ENCODE measurements at regions not wholly inside any gene's neighbourhood (a gene's known extent, or its start where the extent isn't known, plus 50 kb on each side); places are given as distances from the start of the nearest gene placed in this dataset.

DNA sequence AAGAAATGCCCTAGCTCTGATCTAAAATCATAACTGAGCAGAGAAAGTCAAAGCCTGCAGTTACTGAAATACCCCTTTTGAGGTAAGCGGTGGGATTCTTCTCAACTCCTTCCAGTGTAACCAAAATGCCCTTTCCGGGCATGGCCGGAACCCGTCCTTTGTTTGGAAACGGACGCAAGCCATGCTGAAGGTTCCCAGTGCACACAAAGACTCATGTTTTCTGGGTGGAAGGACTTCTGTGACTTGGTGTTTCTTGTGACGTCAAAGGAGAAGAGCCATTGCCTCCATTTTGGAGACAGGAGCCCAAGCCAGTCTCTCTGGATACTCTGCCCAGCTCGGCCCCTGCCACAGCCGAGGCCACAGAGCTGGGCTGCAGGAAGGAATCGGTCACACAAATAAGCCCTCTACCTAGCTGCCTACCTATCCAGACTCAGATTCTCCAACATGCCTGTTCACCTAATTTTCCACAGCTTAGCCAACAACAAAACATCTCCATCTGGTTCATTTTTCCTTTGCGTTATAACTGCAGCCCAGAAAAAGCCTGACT is 182.8 kb downstream of the TBXT start:
- DNase-seq: no peak

DNA sequence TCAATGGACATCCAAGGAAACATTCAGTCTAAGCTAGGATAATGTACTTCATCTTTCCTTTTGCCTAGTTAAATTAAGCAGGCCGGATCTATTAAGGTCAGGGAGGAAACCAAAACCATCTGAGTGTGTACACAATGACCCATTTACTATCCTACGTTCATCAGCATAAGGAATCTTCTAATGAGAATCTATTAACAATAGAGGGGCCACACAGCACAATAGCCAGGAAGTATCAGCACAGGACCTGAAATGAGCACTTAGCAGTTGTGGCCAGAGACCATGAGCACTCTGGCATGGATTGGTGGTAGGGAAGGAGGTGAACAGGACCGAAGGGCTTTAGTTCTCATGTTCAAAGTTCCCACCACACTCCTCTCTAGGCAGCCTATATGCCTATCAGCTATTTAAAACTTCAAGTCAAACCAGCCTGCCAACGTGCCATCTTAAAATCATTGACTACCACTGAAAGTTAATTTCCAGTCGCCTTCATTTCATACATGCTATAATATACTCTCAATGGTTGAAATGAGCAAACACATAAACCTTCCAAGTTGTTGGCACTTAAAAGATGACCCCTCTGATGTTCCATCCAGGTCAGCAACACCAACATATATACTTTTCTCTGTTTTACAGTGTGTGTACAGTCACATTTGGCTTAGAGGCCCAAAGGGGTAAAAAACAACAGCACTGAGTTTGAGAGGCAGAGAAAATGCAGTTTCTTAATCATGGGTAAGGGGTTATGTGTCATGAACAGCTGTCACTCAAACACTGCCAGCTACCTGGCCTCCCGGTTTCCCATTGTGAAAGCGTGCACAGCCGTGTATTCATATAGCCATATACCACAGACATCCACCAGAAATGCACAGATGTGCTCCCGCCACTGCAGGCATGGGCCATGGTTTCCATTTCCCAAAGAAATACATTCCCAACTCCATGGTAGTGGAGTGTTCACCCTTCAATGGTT is 184.3 kb downstream of the TBXT start:
- no peak for DNase-seq

DNA sequence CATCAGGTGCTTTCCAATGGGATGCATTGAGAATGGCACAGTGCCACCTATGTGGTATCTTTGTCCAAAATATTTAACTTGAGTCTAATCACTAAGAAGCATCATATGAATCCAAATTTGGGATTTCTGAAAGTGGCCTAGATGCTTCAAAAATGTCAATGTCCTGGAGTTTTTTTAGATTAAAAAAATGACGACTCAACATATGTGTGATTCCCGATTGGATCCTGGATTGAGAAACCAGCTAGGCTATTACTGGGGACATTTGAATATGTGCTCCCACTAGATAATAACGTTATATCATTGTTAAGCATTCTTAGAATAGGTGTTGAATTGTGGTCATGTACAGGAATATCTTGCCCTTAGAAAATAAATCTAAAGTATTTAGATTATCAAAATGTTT is 189.2 kb downstream of the TBXT start:
- DNase-seq: no peak

DNA sequence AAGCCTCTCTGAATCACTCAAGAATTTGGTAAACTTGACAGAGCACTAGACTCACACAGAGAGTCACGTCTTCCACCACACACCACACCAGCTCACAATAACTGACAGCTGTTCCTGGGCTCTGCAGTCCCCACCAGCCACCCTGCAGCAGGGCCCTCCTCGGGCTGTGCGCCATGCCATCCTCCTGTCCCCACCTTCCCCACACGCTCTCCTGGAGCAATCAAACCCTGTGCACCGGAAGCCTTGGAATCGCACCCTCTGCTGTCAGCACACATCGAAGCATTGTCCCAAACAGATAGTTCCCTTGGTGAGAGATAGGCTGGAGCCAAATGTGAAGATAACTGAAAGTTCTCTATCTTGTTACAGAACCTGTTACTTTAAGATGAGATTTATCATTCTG is 191.0 kb downstream of the TBXT start:
- DNase-seq: no peak

DNA sequence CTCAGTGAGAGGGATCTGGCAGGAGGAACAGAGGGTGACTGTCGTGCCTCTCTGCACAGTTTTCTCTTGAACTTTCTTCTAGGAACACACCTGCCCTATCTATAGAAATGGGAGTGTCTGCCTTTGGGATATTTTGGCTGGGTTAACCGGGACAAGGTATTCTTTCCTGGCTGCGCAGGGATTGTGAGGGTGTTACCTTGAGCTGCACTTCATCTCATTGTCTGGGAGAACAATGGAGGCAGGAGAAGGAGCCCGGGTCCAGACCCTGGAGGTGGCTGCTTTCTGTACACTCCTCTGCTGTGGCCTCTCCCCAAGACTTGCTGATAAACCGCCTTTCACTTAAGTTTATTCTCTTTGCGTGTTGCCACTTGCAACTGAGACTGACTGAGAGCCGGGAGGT is 192.8 kb downstream of the TBXT start:
- DNase-seq: no peak

DNA sequence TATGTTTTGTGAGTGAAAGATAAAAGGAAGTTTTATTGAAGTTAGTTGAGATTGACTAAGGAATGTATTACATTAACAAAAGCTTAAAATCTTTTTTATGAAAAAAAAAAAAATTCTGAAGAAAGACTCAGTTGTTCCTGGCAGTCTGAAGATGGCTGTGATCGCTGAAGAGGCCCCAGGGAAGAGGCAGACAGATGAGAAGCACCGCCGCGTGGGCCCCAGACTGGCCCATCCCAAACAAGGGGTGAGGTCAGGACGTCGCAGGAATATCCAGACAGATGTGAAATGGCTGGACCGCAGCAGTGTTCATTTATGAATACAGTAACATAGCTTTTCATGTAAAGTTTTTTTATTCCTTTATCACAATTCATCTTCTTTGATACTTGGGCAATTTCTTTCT is 194.2 kb downstream of the TBXT start:
- no peak for DNase-seq

DNA sequence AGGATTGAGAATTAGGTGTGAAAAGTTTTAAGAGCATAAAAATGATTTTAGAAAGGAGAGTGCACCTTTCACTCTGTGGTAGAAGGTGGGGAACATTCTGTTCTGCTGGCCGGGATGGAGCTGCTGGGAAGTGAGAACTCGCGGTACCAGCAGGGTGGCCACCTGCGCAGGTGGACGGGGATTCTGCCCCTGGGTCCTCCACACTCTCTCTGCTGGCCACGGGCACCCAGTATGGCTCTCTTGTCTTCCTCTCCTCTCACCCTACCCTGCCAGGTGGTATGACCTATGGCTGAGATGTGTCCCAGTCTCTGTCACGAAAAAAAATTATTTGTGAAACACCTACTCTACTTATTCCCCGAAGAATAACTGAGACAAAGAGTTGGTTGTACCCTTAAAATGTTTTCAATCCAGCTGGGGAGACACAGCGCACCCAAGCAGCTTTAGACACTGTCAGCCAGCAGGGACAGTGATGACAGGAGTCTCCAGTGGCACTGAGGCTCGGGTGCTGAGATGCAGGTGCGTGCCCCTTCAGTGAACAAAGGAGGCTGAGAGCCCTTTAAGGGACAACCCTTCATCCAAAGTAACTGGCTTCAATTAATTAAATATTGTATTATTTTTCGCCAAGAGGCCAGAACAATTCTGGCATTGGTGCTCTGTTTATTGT is 195.4 kb downstream of the TBXT start:
- no peak for DNase-seq

DNA sequence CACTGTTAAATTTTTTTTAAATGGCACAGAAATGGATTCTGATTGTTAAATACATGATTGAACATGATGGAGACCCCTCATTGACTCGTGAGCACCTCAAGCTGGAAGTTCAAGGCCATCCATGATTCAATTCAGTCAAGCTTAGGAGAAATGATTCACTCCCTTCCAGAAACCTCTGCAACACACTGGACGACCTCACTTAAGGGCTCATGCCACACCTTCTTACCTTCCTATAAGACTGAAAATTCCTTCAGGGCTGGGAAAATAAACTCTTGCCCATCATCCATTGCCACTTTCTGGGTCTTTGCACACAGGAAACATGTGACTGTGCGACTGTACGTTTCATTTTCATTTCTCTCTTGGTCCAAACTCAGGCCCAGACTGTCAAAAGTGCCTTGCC is 196.4 kb downstream of the TBXT start:
- no peak for DNase-seq

DNA sequence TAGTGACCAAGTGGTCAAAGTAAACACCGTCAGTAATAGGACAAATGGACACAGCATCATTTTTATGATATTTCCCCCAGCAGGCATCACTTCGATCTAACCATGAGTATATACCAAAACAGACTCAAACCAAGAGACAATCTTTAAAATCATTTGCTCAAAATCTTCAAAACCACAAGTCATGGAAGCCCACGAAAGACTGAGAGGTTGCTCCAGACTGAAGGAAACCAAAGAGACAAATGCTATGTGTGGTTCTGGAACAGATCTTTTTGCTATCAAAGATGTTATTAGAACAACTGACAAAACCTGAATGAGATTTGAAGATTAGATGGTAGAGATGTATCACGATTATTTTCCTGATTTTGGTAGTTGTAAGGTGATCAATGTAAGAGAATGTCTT is 197.7 kb downstream of the TBXT start:
- no peak for DNase-seq

DNA sequence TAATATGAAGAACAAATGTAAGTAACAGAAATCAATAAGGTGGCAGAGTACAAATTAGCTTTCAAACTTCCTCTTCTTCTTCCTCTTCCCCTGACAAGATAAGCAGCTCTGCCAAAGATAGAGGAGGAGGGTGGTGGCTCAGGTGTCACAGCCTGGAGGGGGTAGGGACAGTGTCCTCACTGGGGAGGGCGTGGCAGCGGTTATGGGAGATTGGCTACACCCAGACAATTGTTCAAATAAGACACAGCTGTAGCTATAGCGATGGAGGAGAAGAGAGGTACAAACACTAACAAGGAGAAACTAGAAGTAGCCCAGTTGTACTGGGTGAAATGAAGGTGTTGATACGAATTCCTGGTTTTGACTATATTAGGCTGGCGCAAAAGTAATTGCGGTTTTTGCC is 198.5 kb downstream of the TBXT start:
- DNase-seq: no peak

DNA sequence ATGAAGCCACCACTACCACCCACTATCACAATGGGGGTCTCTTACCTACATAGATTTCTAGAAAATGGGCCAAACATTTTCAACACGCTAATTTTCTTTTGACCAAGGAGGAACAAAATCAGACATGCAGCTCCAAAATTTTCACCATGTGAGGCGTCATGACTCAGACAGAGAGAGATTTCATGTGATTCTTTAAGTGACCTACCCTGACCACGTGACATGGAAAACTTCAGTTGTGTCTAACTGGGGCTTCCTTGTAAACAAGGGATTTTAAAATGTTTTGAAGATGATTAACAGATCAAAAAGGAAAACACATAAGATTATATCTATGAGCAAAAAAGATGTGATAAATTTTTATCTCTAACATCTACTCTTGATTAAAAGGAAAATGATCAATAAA is 199.2 kb downstream of the TBXT start:
- DNase-seq: no peak

DNA sequence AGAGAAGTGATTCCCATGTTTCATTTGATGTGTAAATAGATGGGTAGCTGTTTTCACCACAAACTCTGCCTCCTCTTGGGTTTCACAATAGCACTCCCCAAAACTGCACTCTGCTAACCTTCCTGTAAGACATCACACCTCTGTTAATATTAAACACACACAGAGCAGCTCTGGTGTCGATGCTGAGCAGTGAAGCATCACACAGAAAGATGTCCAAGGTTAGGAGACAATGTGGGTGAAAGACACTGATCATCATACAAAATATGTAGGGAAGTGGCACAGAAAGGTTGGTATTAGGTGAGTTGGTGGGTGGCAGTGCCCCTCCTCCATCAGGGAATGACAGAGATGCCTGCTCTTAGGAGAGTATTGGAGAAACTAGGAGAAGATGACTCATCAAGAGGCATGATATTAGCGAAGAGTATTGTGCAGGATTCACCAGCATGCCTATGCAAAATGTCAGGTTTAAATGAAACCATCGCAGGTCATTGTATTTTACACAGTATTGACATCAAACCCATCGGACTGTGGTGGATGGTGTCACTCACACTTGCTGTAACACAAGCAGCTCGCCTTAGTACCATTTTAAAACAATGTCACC is 199.7 kb downstream of the TBXT start:
- DNase-seq: no peak

DNA sequence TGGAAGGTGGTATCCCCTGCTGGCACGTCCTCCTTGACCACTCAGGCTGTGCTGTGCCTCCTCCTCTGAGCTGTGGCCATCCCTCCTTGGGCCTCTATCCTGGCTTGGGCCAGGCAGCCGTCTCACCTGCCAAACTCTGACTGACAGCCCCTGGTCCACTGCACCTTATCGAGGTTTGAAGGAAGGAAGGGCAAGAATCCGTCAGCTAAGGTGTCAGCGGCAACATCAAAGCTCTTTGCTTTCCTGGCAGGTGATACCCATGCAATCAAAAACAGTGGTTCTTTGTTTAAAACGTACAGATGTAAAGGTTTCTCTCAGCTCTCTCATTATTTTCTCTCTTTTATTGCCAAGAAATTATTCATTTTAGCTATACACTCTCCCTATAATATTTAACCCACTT is 203.9 kb downstream of the TBXT start:
- DNase-seq: no peak

DNA sequence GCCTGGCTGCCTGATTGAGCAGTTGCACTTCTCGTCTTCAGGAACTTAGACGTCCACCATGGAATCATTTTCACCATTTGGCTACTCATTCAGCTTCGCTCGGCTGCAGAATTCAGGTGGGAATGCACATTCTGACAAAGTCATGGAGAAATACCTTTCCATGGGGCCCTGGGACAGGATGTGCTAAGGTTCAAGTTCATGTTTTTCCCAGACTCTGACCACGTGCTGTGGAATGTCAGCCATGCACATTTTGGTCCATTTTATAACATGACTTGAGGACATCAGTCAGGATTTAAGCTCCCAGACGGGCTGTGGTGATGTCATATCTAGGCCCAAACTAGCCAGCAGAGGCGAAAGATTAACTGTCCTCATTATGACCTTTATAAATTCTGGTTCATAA is 205.3 kb downstream of the TBXT start:
- no peak for DNase-seq

DNA sequence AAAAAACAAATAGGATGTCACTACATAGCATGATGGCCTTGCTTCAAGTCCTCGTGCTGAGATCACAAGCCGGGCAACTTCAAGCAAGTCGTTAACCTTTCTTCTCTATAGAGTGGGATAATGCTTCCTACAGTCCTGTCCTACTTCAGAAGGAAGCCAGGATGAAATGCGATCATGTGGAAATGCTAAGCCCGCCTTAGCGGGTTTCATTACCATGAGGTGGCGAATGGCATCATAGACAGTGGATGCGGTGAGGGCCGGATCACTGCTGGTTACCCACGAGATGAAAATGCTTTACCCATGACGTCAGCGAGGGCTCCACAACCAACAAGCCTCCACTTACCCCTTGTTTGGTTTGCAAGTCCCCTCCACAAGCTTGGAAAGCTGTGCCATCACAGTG is 206.4 kb downstream of the TBXT start:
- DNase-seq: no peak

DNA sequence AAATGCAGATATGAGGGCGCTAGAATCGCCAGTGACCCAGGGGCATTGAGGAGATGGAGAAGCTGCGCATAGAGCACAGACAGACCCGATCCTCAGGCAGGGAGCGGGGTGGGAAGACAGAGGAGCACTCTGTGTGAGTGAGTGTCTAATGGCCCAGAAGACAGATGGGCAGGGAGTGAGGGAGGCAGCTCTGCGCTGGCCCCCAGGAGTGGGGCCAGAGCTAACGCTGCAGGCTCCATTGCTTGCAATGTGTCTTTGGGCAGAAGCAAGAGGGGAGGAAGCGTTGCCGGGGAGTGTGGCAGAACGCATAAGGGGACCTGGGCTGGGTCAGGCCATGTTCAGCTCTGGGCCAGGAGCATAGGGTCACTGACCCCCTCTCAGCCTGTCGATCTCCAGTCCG is 207.0 kb downstream of the TBXT start:
- DNase-seq: no peak

DNA sequence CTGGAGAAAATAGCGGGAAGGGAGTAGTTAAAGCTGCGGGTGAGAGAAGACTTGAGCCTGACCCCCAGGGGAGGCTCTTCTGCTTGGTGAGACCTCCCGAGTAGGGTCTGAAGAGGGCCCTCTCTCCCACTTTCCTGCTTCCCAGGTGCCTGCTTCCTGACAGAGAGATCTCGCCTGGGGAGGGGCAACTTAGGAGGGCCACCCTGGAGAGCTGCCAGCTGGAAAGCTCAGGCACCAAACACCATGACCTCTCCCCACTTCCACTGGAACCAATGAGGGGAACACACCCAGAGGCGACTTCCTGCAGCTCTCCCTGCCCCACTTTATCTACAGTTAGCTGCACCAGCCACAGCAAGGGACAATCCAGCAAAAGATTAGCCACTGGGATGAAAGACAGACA is 208.0 kb downstream of the TBXT start:
- no peak for DNase-seq

DNA sequence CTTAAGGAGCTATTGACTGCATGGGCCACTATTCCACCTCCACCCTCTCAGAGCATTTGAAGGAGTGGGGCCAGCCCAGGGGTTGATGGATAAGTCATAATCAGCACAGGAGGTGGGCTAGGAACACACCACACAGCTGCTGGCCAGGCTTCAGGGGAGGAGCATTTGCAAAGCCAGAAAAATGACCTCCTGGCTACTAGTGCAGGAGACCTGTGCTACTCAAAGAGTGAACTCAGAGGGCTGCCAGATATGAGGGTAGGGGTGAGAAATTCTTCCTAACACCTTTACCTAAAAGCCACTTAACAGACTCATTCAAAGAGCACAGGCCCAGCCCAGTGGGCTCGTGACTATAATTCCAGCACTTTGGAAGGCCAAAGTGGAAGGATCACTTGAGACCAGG is 210.8 kb downstream of the TBXT start:
- DNase-seq: no peak

DNA sequence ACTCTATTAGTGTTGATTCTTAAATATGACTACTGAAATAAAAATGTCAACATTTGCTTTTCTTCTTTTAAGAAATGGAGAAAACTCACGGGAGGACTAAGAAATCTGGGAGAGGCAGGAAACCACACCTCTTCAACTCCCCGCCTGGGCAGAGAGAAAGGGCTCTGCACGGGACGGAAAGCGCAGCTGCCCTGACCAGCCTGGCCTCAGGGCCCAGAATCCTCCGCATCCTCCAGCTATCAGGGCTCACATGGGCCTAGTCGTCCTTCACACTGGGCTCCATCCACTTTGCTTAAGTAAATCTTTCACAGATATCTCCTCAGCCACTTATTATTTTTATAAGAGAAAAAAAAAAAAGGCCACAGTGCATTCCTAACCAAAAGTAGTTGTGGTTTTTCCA is 215.1 kb downstream of the TBXT start:
- DNase-seq: no peak

DNA sequence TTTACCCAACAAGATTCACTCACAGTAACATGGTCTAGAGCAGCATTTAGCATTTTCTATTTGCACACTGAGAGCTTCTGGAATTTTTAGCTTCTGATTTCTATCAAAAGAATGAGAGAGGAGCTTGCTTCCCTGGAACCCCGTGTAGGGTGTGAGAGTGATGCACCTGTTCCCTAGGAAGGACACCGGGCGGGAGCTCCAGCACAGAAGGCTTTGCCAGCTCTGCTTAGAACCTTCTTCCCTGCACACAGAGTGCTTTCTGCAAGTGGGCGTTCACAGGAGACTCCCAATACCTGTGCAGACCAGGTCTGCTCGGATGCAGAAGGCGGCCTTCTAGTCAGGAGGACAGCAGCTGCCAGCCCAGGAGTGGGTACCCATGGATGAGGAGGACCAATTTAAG is 217.3 kb downstream of the TBXT start:
- DNase-seq: no peak

DNA sequence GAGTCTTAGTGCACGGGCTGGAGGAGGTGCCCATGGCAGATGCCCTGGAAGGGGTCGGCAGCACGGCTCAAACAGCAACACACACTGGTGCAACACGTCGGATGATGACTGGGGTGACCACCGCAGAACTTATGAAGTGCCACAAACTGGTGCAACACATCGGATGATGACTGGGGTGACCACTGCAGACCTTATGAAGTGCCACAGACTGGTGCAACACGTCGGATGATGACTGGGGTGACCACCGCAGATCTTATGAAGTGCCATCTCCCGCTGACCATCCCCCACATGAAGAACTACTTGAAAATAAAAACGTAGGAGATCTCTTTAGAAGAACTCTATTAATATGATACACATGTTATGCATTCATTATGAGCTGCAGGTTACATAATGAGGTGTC is 218.3 kb downstream of the TBXT start:
- no peak for DNase-seq

DNA sequence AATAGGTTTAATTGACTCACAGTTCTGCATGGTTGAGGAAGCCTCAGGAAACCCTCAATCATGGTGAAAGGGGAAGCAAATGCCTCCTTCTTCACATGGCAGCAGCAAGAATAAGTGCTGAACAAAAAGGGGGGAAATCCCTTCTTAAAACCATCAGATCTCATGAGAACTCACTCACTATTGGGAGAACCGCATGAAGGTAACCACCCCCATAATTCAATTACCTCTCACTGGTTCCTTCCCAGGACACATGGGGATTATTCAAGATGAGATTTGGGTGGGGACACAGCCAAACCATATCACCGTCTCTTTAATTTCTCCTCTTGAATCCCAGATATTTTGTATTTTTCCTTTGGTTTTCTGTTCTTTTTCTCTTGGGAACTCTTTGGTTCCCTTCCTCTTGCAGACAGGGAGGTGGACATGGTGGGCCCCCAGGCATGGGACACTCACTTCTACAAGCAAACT is 223.6 kb downstream of the TBXT start:
- DNase-seq: no peak

DNA sequence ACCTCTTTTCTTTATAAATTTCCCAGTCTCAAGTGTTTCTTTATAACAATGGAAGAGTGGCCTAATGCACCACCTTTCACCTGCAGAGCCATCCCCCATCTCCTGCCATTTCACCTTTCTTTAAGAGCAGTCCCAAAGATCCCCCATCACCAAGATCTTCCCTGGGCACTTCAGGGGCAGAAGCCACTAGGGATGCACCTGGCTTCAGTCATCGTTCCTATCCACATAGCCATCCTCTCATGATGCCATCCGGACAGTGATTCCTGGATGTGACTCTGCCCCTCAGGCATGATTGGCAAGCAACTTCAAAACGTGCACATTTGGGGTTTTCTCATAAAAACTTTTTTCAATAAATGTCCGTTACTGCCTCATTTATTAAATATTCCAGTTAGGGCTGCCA is 225.9 kb downstream of the TBXT start:
- no peak for DNase-seq

DNA sequence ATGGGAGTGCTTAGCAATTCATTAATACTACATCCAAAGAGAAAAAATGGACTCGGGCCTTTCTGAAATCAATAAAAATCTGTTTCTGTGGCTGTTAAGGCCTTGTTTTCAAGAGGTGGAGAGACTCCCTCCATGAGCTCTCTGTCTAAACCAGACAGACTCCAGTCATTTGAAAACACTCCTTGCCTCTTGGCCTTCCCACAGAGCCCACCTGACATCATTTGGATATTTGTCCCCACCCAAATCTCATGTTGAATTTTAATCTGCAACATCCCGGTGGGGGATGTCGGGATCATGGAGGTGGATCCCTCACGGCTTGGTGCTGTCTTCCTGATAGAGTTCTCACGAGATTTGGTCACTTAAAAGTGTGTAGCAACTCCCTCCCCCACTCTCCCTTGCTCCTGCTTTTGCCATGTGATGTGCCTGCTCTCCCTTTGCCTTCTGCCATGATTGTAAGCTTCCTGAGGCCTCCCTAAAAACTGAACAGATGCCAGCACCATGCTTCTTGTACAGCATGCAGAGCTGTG is 226.3 kb downstream of the TBXT start:
- DNase-seq: no peak
